Activated CD4-positive, alpha-beta T cell treated with anti-CD3 and anti-CD28 coated beads, Interleukin-2, Interleukin-6, amounts not matched to agents 100 ng/mL and 50 ng/mL, durations not matched to agents 16 hours and 8 hours (primary cell): ENCODE measurements at regions not wholly inside any gene's neighbourhood (a gene's known extent, or its start where the extent isn't known, plus 50 kb on each side); places are given as distances from the start of the nearest gene placed in this dataset.
A peak's percentile ranks its signal among the peaks of the same experiment; 100 is the strongest.

ENCODE experiments used
- DNase-seq: peaks from one replicate; pipeline ENCODE4 v3.0.0-alpha.2; 2020

GRCh38 chr4:149931431-149931830 is 115.8 kb upstream of the IQCM start:
- DNase-seq, result no peak

- DNase-seq, result no peak
Measured at GRCh38 chr4:149932188-149932587, 116.5 kb upstream of the IQCM start.

GRCh38 chr4:149933120-149933519 is 117.5 kb upstream of the IQCM start:
- no peak for DNase-seq

GRCh38 chr4:149933883-149934282 is 118.2 kb upstream of the IQCM start:
- no peak for DNase-seq

GRCh38 chr4:149949381-149949780 is 128.9 kb upstream of the DCLK2 start:
- no peak for DNase-seq

GRCh38 chr4:149951152-149951900 is 126.9 kb upstream of the DCLK2 start:
- no peak for DNase-seq

- no peak for DNase-seq
Measured at GRCh38 chr4:149952101-149952500, 126.1 kb upstream of the DCLK2 start.

- no peak for DNase-seq
Measured at GRCh38 chr4:149952716-149953115, 125.5 kb upstream of the DCLK2 start.

GRCh38 chr4:149955780-149956390 is 122.4 kb upstream of the DCLK2 start:
- DNase-seq, result no peak

GRCh38 chr4:149956678-149957077 is 121.6 kb upstream of the DCLK2 start:
- no peak for DNase-seq

GRCh38 chr4:149961876-149962597 is 116.2 kb upstream of the DCLK2 start:
- no peak for DNase-seq

- no peak for DNase-seq
Measured at GRCh38 chr4:149964001-149964796, 114.0 kb upstream of the DCLK2 start.

GRCh38 chr4:149965206-149965605 is 113.0 kb upstream of the DCLK2 start:
- no peak for DNase-seq

- no peak for DNase-seq
Measured at GRCh38 chr4:149972407-149972806, 105.8 kb upstream of the DCLK2 start.

- DNase-seq, result no peak
Measured at GRCh38 chr4:149973181-149973580, 105.1 kb upstream of the DCLK2 start.

- no peak for DNase-seq
Measured at GRCh38 chr4:149975172-149975571, 103.1 kb upstream of the DCLK2 start.

GRCh38 chr4:149980121-149980682 is 98.0 kb upstream of the DCLK2 start:
- DNase-seq, result no peak

- peak; percentile 69 for DNase-seq
Measured at GRCh38 chr4:149980941-149981340, 97.3 kb upstream of the DCLK2 start.

- DNase-seq, result no peak
Measured at GRCh38 chr4:149983401-149983800, 94.8 kb upstream of the DCLK2 start.

- no peak for DNase-seq
Measured at GRCh38 chr4:149983931-149984330, 94.3 kb upstream of the DCLK2 start.

GRCh38 chr4:149985981-149986380 is 92.3 kb upstream of the DCLK2 start:
- DNase-seq, result peak; percentile 49

GRCh38 chr4:149986917-149987316 is 91.3 kb upstream of the DCLK2 start:
- DNase-seq, result no peak
